Naive thymus-derived CD4-positive, alpha-beta T cell (primary cell): ENCODE measurements at regions not wholly inside any gene's neighbourhood (a gene's known extent, or its start where the extent isn't known, plus 50 kb on each side); places are given as distances from the start of the nearest gene placed in this dataset.

Source experiments
- ATAC-seq: fragments of 150-1000 bp; cut with Tn5 transposase; 2 replicates; pipeline ENCODE4 v1.10.0; 2021; ENCODE audit warnings: mild to moderate bottlenecking, moderate library complexity
- CTCF ChIA-PET: fragments of 350-600 bp; sonication (Branson Sonifier 250); formaldehyde crosslinking; loops from one replicate; lab custom pipeline; 2021; ENCODE audit warnings: antibody characterized with exemption; lab: Charles Lee
- POLR2A ChIA-PET: fragments of 350-600 bp; sonication (Branson Sonifier 250); formaldehyde crosslinking; loops from one replicate; lab custom pipeline; 2021; ENCODE audit warnings: antibody characterized with exemption, inconsistent platforms; lab: Charles Lee
- DNase-seq, 9 donors: peaks; one replicate each; pipeline versions ENCODE4 v3.0.0 to v3.0.0-alpha.2; 2020 to 2022; ENCODE audit warnings: mixed read lengths in 1 of 9
- H3K27ac ChIP-seq: one replicate; pipeline ENCODE4 v1.7.0; 2013; ENCODE audit warnings: mild to moderate bottlenecking, low read depth, low read length, moderate library complexity
- H3K27me3 ChIP-seq, 2 donors: one replicate each; pipeline ENCODE4 v1.7.0; 2013; ENCODE audit warnings: low read length in 2 of 2, mild to moderate bottlenecking in 2 of 2, moderate library complexity in 2 of 2; ENCODE audit not compliant: control insufficient read depth in 2 of 2, insufficient read depth in 2 of 2
- H3K36me3 ChIP-seq, 3 experiments: 1 replicate in 2 of 3; 2 replicates in 1 of 3; pipeline ENCODE4 v1.7.0; 2013; ENCODE audit warnings: low read length in 3 of 3, mild to moderate bottlenecking in 3 of 3, moderate library complexity in 1 of 3; ENCODE audit not compliant: insufficient read depth in 3 of 3, control insufficient read depth in 2 of 3
- H3K4me1 ChIP-seq, 2 donors: one replicate each; pipeline ENCODE4 v1.7.0; 2013; ENCODE audit warnings: low read length in 2 of 2, mild to moderate bottlenecking in 2 of 2, moderate library complexity in 1 of 2; ENCODE audit not compliant: control insufficient read depth in 2 of 2, insufficient read depth in 2 of 2
- H3K4me3 ChIP-seq: 2 replicates; pipeline ENCODE4 v1.7.0; 2013; ENCODE audit warnings: mild to moderate bottlenecking, low read length
- H3K9me3 ChIP-seq, 3 experiments: 1 replicate in 2 of 3; 2 replicates in 1 of 3; pipeline ENCODE4 v1.7.0; 2013; ENCODE audit warnings: low read length in 3 of 3; ENCODE audit not compliant: control insufficient read depth in 2 of 3
- H3K27ac Mint-ChIP-seq, 9 donors: one replicate each; pipeline ENCODE4 v1.8.0; 2020 to 2022; ENCODE audit warnings: mixed read lengths in 9 of 9, mild to moderate bottlenecking in 8 of 9, moderate library complexity in 5 of 9, inconsistent platforms in 2 of 9
- H3K27me3 Mint-ChIP-seq, 5 donors: one replicate each; pipeline ENCODE4 v1.8.0; 2021 to 2022; ENCODE audit warnings: mixed read lengths in 5 of 5, mild to moderate bottlenecking in 1 of 5
- H3K36me3 Mint-ChIP-seq, 5 donors: one replicate each; pipeline ENCODE4 v1.8.0; 2020 to 2022; ENCODE audit warnings: mixed read lengths in 5 of 5, mild to moderate bottlenecking in 3 of 5, inconsistent platforms in 1 of 5
- H3K4me1 Mint-ChIP-seq, 7 donors: one replicate each; pipeline ENCODE4 v1.8.0; 2020 to 2022; ENCODE audit warnings: mixed read lengths in 7 of 7, mild to moderate bottlenecking in 3 of 7, inconsistent platforms in 1 of 7
- H3K4me3 Mint-ChIP-seq, 10 donors: one replicate each; pipeline ENCODE4 v1.8.0; 2020 to 2022; ENCODE audit warnings: mild to moderate bottlenecking in 10 of 10, mixed read lengths in 10 of 10, moderate library complexity in 6 of 10, inconsistent platforms in 2 of 10
- H3K9me3 Mint-ChIP-seq, 11 donors: one replicate each; pipeline ENCODE4 v1.8.0; 2020 to 2022; ENCODE audit warnings: mixed read lengths in 11 of 11, mild to moderate bottlenecking in 4 of 11, inconsistent platforms in 1 of 11, moderate library complexity in 1 of 11
- intact Hi-C, 2 donors: fragments of 100-400 bp; cut with micrococcal nuclease; formaldehyde crosslinking; loops; one replicate each; pipeline ENCODE4 v1.15.1; 2023

- peaks cover 0 to 19% (median 0%) of the 10 kb centered on the region in 11 donors for H3K9me3 Mint-ChIP-seq
- H3K27me3 Mint-ChIP-seq = no peaks in the 10 kb centered on the region
- no peak overlapping the region for H3K27ac Mint-ChIP-seq
- DNase-seq = no peak
- POLR2A ChIA-PET = no interaction called here
- CTCF ChIA-PET = no interaction called here
- H3K4me1 Mint-ChIP-seq = no peaks in the 10 kb centered on the region
- no peaks in the 10 kb centered on the region for H3K36me3 Mint-ChIP-seq
- Histone ChIP-seq H3K27ac (no peak overlapping the region), H3K9me3 (no peaks in the 10 kb centered on the region), H3K4me3 (no peak overlapping the region), H3K27me3 (no peaks in the 10 kb centered on the region), H3K4me1 (no peaks in the 10 kb centered on the region), H3K36me3 (no peaks in the 10 kb centered on the region)
- ATAC-seq = no peak
- no peak overlapping the region for H3K4me3 Mint-ChIP-seq
- intact Hi-C loops = no loop called here
Measured at GRCh38 chr1:216849146-216849545, 125.9 kb upstream of the ESRRG start.

DNA sequence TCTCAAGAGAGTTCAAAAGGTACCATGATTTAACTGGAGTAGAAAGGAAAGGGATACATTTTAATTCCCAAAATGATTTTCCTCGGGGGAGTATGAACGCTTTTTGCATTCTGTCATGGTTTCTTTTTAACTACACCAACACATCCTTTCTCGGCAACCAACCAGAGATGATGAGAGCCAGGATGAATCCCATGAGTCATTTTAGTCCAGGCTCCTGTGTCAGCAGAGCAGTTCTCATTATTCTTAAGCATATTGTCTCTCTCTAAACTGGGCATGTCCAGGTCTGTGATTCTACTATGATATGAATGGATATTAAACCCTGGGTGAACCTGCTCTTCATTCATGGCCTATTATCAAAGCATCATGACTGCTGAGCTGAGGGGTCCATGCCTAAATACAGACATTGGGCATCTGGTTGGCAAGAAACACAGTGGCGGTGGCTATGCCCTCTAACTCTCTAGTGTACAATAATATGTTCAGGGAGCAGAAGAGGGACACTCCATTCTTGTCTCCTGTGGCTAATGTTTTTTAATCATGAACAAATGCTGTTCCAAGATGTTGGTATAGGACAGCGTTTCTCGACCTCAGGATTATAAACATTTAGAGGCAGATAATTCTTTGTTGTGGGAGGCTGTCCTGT is 124.3 kb upstream of the ESRRG start:
- CTCF ChIA-PET = no interaction called here
- Mint-ChIP-seq H3K36me3 (no peaks in the 10 kb centered on the region), H3K9me3 (peaks cover 0 to 13% (median 0%) of the 10 kb centered on the region in 11 donors), H3K27me3 (no peaks in the 10 kb centered on the region), H3K4me3 (no peak overlapping the region), H3K27ac (no peak overlapping the region), H3K4me1 (no peaks in the 10 kb centered on the region)
- Histone ChIP-seq H3K9me3 (no peaks in the 10 kb centered on the region), H3K36me3 (no peaks in the 10 kb centered on the region), H3K4me1 (no peaks in the 10 kb centered on the region), H3K27me3 (no peaks in the 10 kb centered on the region), H3K4me3 (no peak overlapping the region), H3K27ac (no peak overlapping the region)
- POLR2A ChIA-PET = no interaction called here
- intact Hi-C loops = no loop called here
- no peak for DNase-seq
- no peak for ATAC-seq

GRCh38 chr1:216846339-216846738 is 123.1 kb upstream of the ESRRG start:
- POLR2A ChIA-PET = no interaction called here
- H3K4me3 ChIP-seq = no peak overlapping the region
- no peak overlapping the region for H3K27ac ChIP-seq
- no peaks in the 10 kb centered on the region for H3K36me3 ChIP-seq
- DNase-seq = no peak
- H3K36me3 Mint-ChIP-seq = no peaks in the 10 kb centered on the region
- no peaks in the 10 kb centered on the region for H3K4me1 Mint-ChIP-seq
- intact Hi-C loops = no loop called here
- no peak for ATAC-seq
- CTCF ChIA-PET = no interaction called here
- no peak overlapping the region for H3K4me3 Mint-ChIP-seq
- H3K27me3 Mint-ChIP-seq = no peaks in the 10 kb centered on the region
- no peaks in the 10 kb centered on the region for H3K9me3 ChIP-seq
- H3K27ac Mint-ChIP-seq = no peak overlapping the region
- H3K4me1 ChIP-seq = no peaks in the 10 kb centered on the region
- no peaks in the 10 kb centered on the region for H3K27me3 ChIP-seq
- H3K9me3 Mint-ChIP-seq = peaks cover 0 to 10% (median 0%) of the 10 kb centered on the region in 11 donors

GRCh38 chr1:216843409-216843808 is 120.2 kb upstream of the ESRRG start:
- Mint-ChIP-seq H3K27ac (no peak overlapping the region), H3K27me3 (no peaks in the 10 kb centered on the region), H3K4me1 (no peaks in the 10 kb centered on the region), H3K9me3 (peaks cover 0 to 20% (median 0%) of the 10 kb centered on the region in 11 donors), H3K36me3 (no peaks in the 10 kb centered on the region), H3K4me3 (no peak overlapping the region)
- CTCF ChIA-PET = no interaction called here
- POLR2A ChIA-PET = no interaction called here
- H3K27me3 ChIP-seq = no peaks in the 10 kb centered on the region
- H3K36me3 ChIP-seq = no peaks in the 10 kb centered on the region
- ATAC-seq (no peak), DNase-seq (no peak)
- H3K4me1 ChIP-seq = no peaks in the 10 kb centered on the region
- intact Hi-C loops = no loop called here
- no peak overlapping the region for H3K4me3 ChIP-seq
- no peak overlapping the region for H3K27ac ChIP-seq
- H3K9me3 ChIP-seq = no peaks in the 10 kb centered on the region

DNA sequence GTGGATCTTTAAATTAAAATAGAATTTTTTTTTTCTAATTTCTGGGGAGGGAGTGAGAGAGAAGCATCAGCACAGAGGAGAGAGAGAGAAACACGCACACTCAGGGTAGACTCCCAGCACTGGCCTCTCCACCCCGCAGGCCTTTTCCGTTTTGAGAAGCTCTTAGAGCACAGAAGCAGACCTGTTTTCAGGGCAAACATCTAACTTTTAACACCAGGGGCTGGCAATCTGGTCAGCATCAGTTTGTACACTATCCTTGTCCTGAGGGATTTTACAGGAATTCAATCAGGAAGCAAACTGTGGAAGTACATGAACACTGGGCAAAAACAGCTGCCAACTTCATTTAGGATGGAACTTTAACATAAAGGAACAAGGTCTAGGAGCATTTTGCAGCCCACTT is 117.9 kb upstream of the ESRRG start:
- no peaks in the 10 kb centered on the region for H3K9me3 ChIP-seq
- no peaks in the 10 kb centered on the region for H3K36me3 ChIP-seq
- H3K4me3 ChIP-seq = no peak overlapping the region
- H3K4me1 Mint-ChIP-seq = no peaks in the 10 kb centered on the region
- POLR2A ChIA-PET = no interaction called here
- H3K4me3 Mint-ChIP-seq = no peak overlapping the region
- intact Hi-C loops = no loop called here
- H3K27me3 Mint-ChIP-seq = no peaks in the 10 kb centered on the region
- H3K27ac ChIP-seq = no peak overlapping the region
- no peaks in the 10 kb centered on the region for H3K36me3 Mint-ChIP-seq
- H3K27ac Mint-ChIP-seq = no peak overlapping the region
- DNase-seq (no peak), ATAC-seq (no peak)
- H3K9me3 Mint-ChIP-seq = peaks cover 0 to 15% (median 0%) of the 10 kb centered on the region in 11 donors
- H3K27me3 ChIP-seq = no peaks in the 10 kb centered on the region
- H3K4me1 ChIP-seq = no peaks in the 10 kb centered on the region
- CTCF ChIA-PET = no interaction called here

- Histone ChIP-seq H3K27ac (no peak overlapping the region), H3K4me3 (no peak overlapping the region), H3K4me1 (no peaks in the 10 kb centered on the region), H3K36me3 (no peaks in the 10 kb centered on the region), H3K9me3 (no peaks in the 10 kb centered on the region), H3K27me3 (no peaks in the 10 kb centered on the region)
- Mint-ChIP-seq H3K36me3 (no peaks in the 10 kb centered on the region), H3K4me3 (no peak overlapping the region), H3K4me1 (no peaks in the 10 kb centered on the region), H3K9me3 (peaks cover 0 to 22% (median 8%) of the 10 kb centered on the region in 11 donors), H3K27ac (no peak overlapping the region), H3K27me3 (no peaks in the 10 kb centered on the region)
- no peak for ATAC-seq
- DNase-seq = no peak
- CTCF ChIA-PET = no interaction called here
- POLR2A ChIA-PET = no interaction called here
- intact Hi-C loops = no loop called here
Measured at GRCh38 chr1:216836316-216836715, 113.1 kb upstream of the ESRRG start.

DNA sequence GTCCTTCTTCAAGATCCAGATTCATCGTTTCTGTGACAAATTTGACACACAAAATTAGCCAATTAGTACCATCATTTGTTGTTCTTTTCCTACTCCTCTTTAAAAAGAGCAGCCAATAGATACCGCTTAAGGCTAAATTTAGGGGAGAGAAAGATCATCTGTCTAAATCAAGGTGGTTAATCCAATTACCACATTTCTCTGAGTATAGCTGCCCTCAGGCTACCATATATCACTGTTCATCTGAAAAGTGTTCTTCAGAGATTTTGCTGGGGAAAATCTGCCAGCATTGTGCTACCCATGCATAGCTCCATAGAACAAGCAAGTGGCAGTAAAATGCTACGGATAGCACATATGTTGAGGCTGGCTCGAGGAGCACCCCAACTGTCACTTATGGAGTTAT is 110.3 kb upstream of the ESRRG start:
- intact Hi-C loops = no loop called here
- Mint-ChIP-seq H3K9me3 (peaks cover 0 to 15% (median 8%) of the 10 kb centered on the region in 11 donors), H3K27ac (no peak overlapping the region), H3K4me3 (no peak overlapping the region), H3K36me3 (no peaks in the 10 kb centered on the region), H3K4me1 (no peaks in the 10 kb centered on the region), H3K27me3 (no peaks in the 10 kb centered on the region)
- Histone ChIP-seq H3K4me3 (no peak overlapping the region), H3K27ac (no peak overlapping the region), H3K36me3 (no peaks in the 10 kb centered on the region), H3K27me3 (no peaks in the 10 kb centered on the region), H3K9me3 (no peaks in the 10 kb centered on the region), H3K4me1 (no peaks in the 10 kb centered on the region)
- no peak for DNase-seq
- ChIA-PET POLR2A (no interaction called here), CTCF (no interaction called here)
- ATAC-seq = no peak
